H9 (cell line): ENCODE measurements at regions not wholly inside any gene's neighbourhood (a gene's known extent, or its start where the extent isn't known, plus 50 kb on each side); places are given as distances from the start of the nearest gene placed in this dataset.

Source experiments
- DNase-seq: peaks from one replicate; pipeline ENCODE4 v3.0.0-alpha.2; 2017
- H2AFZ ChIP-seq: one replicate; pipeline ENCODE4 v1.6.1; 2013; ENCODE audit warnings: mild to moderate bottlenecking, low read length, control low read depth, moderate library complexity
- H2AK5ac ChIP-seq: 2 replicates; pipeline ENCODE4 v1.6.1; 2013; ENCODE audit warnings: low read length, control low read depth, mixed read lengths; ENCODE audit not compliant: insufficient read length
- H2BK120ac ChIP-seq: one replicate; pipeline ENCODE4 v1.6.1; 2013; ENCODE audit warnings: low read depth, mild to moderate bottlenecking, low read length, control low read depth, inconsistent platforms; ENCODE audit not compliant: poor library complexity, severe bottlenecking
- H2BK12ac ChIP-seq: 2 replicates; pipeline ENCODE4 v1.6.1; 2013; ENCODE audit warnings: low read length, control low read depth, mixed read lengths, low read depth; ENCODE audit not compliant: insufficient read length
- H2BK15ac ChIP-seq: 2 replicates; pipeline ENCODE4 v1.6.1; 2013; ENCODE audit warnings: low read depth, low read length, control low read depth
- H2BK20ac ChIP-seq: one replicate; pipeline ENCODE4 v1.6.1; 2013; ENCODE audit warnings: low read depth, mild to moderate bottlenecking, low read length, control low read depth, inconsistent platforms; ENCODE audit not compliant: poor library complexity, severe bottlenecking
- H2BK5ac ChIP-seq: 2 replicates; pipeline ENCODE4 v1.6.1; 2013; ENCODE audit warnings: low read length, control low read depth, mixed read lengths; ENCODE audit not compliant: insufficient read length
- H3K14ac ChIP-seq: 2 replicates; pipeline ENCODE4 v1.6.1; 2013; ENCODE audit warnings: low read length, control low read depth; ENCODE audit not compliant: insufficient read depth
- H3K18ac ChIP-seq: 2 replicates; pipeline ENCODE4 v1.6.1; 2013; ENCODE audit warnings: low read depth, mild to moderate bottlenecking, mixed read lengths, low read length, control low read depth; ENCODE audit not compliant: insufficient read length
- H3K23ac ChIP-seq: 2 replicates; pipeline ENCODE4 v1.6.1; 2013; ENCODE audit warnings: low read length, control low read depth, mixed read lengths, low read depth; ENCODE audit not compliant: insufficient read length
- H3K23me2 ChIP-seq: 2 replicates; pipeline ENCODE4 v1.6.1; 2013; ENCODE audit warnings: low read depth, mild to moderate bottlenecking, mixed read lengths, low read length, control low read depth; ENCODE audit not compliant: insufficient read length, poor library complexity, severe bottlenecking
- H3K27ac ChIP-seq: 2 replicates; pipeline ENCODE4 v1.5.1; 2013; ENCODE audit warnings: low read length, control low read depth, mixed read lengths, low read depth; ENCODE audit not compliant: insufficient read length
- H3K27me3 ChIP-seq: 2 replicates; pipeline ENCODE4 v1.6.1; 2013; ENCODE audit warnings: low read length, control low read depth, inconsistent platforms; ENCODE audit not compliant: insufficient read depth
- H3K4ac ChIP-seq: 2 replicates; pipeline ENCODE4 v1.6.1; 2013; ENCODE audit warnings: low read depth, mild to moderate bottlenecking, control low read depth, inconsistent platforms, low read length, moderate library complexity
- H3K4me1 ChIP-seq: 2 replicates; pipeline ENCODE4 v1.6.1; 2013; ENCODE audit warnings: low read length, control low read depth, inconsistent platforms; ENCODE audit not compliant: insufficient read depth
- H3K4me2 ChIP-seq: 2 replicates; pipeline ENCODE4 v1.6.1; 2013; ENCODE audit warnings: low read length, control low read depth, mixed read lengths; ENCODE audit not compliant: insufficient read length, insufficient read depth
- H3K56ac ChIP-seq: 2 replicates; pipeline ENCODE4 v1.6.1; 2013; ENCODE audit warnings: low read depth, mild to moderate bottlenecking, mixed read lengths, low read length, control low read depth; ENCODE audit not compliant: insufficient read length
- H3K79me1 ChIP-seq: 2 replicates; pipeline ENCODE4 v1.6.1; 2013; ENCODE audit warnings: low read depth, mild to moderate bottlenecking, moderate library complexity, low read length, control low read depth, inconsistent platforms; ENCODE audit not compliant: insufficient read depth, poor library complexity, severe bottlenecking
- H3K79me2 ChIP-seq: 2 replicates; pipeline ENCODE4 v1.6.1; 2013; ENCODE audit warnings: low read length, control low read depth, inconsistent platforms; ENCODE audit not compliant: insufficient read depth
- H3K9ac ChIP-seq: 2 replicates; pipeline ENCODE4 v1.6.1; 2013; ENCODE audit warnings: low read length, control low read depth, mixed read lengths; ENCODE audit not compliant: insufficient read length; ENCODE audit errors: extremely low read depth
- H3K9me3 ChIP-seq: one replicate; pipeline ENCODE4 v1.6.1; 2013; ENCODE audit warnings: low read depth, low read length, inconsistent platforms; ENCODE audit not compliant: control insufficient read depth
- H3T11ph ChIP-seq: one replicate; pipeline ENCODE4 v1.6.1; 2013; ENCODE audit warnings: mild to moderate bottlenecking, low read length, control low read depth, inconsistent platforms
- H4K20me1 ChIP-seq: one replicate; pipeline ENCODE4 v1.6.1; 2013; ENCODE audit not compliant: control insufficient read depth, insufficient read length, insufficient read depth
- H4K5ac ChIP-seq: 2 replicates; pipeline ENCODE4 v1.6.1; 2013; ENCODE audit warnings: low read depth, mild to moderate bottlenecking, mixed read lengths, low read length, control low read depth; ENCODE audit not compliant: insufficient read length
- H4K8ac ChIP-seq: replicated peaks from 2 replicates; pipeline ENCODE4 v1.6.1; 2013; ENCODE audit warnings: low read length, control low read depth, mixed read lengths, low read depth; ENCODE audit not compliant: insufficient read length
- H4K91ac ChIP-seq: 2 replicates; pipeline ENCODE4 v1.6.1; 2013; ENCODE audit warnings: low read depth, mild to moderate bottlenecking, moderate library complexity, mixed read lengths, low read length, control low read depth; ENCODE audit not compliant: insufficient read length
- H3K27ac Mint-ChIP-seq, 3 experiments: 2 replicates in 2 of 3; 3 replicates in 1 of 3; pipeline ENCODE4 v1.8.0; 2020 to 2021; ENCODE audit warnings: mixed read lengths in 3 of 3, mild to moderate bottlenecking in 1 of 3, moderate library complexity in 1 of 3
- H3K27me3 Mint-ChIP-seq: 2 replicates; pipeline ENCODE4 v1.8.0; 2021; ENCODE audit warnings: low read depth, mild to moderate bottlenecking, moderate library complexity, mixed read lengths
- H3K36me3 Mint-ChIP-seq, 3 experiments: 2 replicates in 2 of 3; 3 replicates in 1 of 3; pipeline ENCODE4 v1.8.0; 2020 to 2021; ENCODE audit warnings: low read depth in 3 of 3, mixed read lengths in 3 of 3; ENCODE audit not compliant: insufficient read depth in 1 of 3
- H3K4me1 Mint-ChIP-seq, 2 experiments: 2 replicates each; pipeline ENCODE4 v1.8.0; 2020; ENCODE audit warnings: mixed read lengths in 2 of 2
- H3K4me3 Mint-ChIP-seq, 2 experiments: 2 replicates in 1 of 2; 3 replicates in 1 of 2; pipeline ENCODE4 v1.8.0; 2020 to 2021; ENCODE audit warnings: mild to moderate bottlenecking in 2 of 2, mixed read lengths in 2 of 2, moderate library complexity in 1 of 2
- H3K9me3 Mint-ChIP-seq, 2 experiments: 2 replicates in 1 of 2; 3 replicates in 1 of 2; pipeline ENCODE4 v1.8.0; 2020; ENCODE audit warnings: mild to moderate bottlenecking in 2 of 2, mixed read lengths in 2 of 2, moderate library complexity in 1 of 2
- CTCF ChIP-seq: fragments of 200-600 bp; sonication (generic); conservative IDR thresholded peaks from 3 replicates; pipeline ENCODE4 v1.8.0; 2021; ENCODE audit warnings: antibody characterized with exemption, mild to moderate bottlenecking

- Histone ChIP-seq H2BK5ac (no peak overlapping the region), H3K27me3 (no peaks in the 10 kb centered on the region), H3K79me2 (no peaks in the 10 kb centered on the region), H2BK15ac (no peak overlapping the region), H3K27ac (no peak overlapping the region), H2BK12ac (no peak overlapping the region), H4K91ac (no peak overlapping the region), H3T11ph (no peak overlapping the region), H4K20me1 (no peaks in the 10 kb centered on the region), H2BK20ac (no peak overlapping the region), H3K4me2 (no peak overlapping the region), H3K18ac (no peak overlapping the region), H3K9ac (no peak overlapping the region), H2AFZ (no peak overlapping the region), H3K23me2 (no peaks in the 10 kb centered on the region), H3K4me1 (no peaks in the 10 kb centered on the region), H2AK5ac (no peak overlapping the region), H3K23ac (no peak overlapping the region), H3K79me1 (no peaks in the 10 kb centered on the region), H4K8ac (no peak overlapping the region), H4K5ac (no peak overlapping the region), H3K9me3 (no peaks in the 10 kb centered on the region), H3K56ac (no peak overlapping the region), H3K4ac (no peak overlapping the region), H3K14ac (no peak overlapping the region), H2BK120ac (no peak overlapping the region)
- no peak for DNase-seq
- no peak for TF ChIP-seq CTCF
- Mint-ChIP-seq H3K36me3 (no peaks in the 10 kb centered on the region), H3K9me3 (no peaks in the 10 kb centered on the region; a peak in 1 of 5 replicates), H3K27me3 (peaks cover 55% of the 10 kb centered on the region), H3K4me1 (peaks cover 0 to 15% of the 10 kb centered on the region in 2 experiments; a peak in 2 of 4 replicates), H3K27ac (no peak overlapping the region), H3K4me3 (no peak overlapping the region)
Observed at GRCh38 chr5:168239325-168239724, 52.1 kb upstream of the WWC1 start.
